GM12878 (cell line): ENCODE measurements at regions not wholly inside any gene's neighbourhood (a gene's known extent, or its start where the extent isn't known, plus 50 kb on each side); places are given as distances from the start of the nearest gene placed in this dataset.

ENCODE experiments used
- ATAC-seq: fragments of 200-7000 bp; cut with Tn5 transposase; 3 replicates; pipeline ENCODE4 v1.9.1; 2020; ENCODE audit warnings: mild to moderate bottlenecking, moderate library complexity
- BruUV-seq: library from RNA; stranded (reverse); fragments of 400-500 nt; replicated peaks from 2 replicates; lab custom pipeline; 2021; lab: Mats Ljungman, UMichigan
- CTCF ChIA-PET: fragments of 300-600 bp; sonication (Branson Sonifier 250); formaldehyde crosslinking; extraction: SDS; loops from one replicate; lab custom pipeline; 2021; ENCODE audit warnings: inconsistent platforms; lab: Yijun Ruan, JAX
- POLR2A ChIA-PET: fragments of 350-600 bp; formaldehyde crosslinking; extraction: SDS; loops from one replicate; lab custom pipeline; 2021; ENCODE audit warnings: inconsistent platforms; lab: Charles Lee
- RAD21 ChIA-PET: fragments of 300-600 bp; sonication (Branson Sonifier 250); formaldehyde crosslinking; loops from one replicate; lab custom pipeline; 2023; ENCODE audit warnings: antibody characterized with exemption; ENCODE audit not compliant: unreplicated experiment; lab: Charles Lee
- SMC1A ChIA-PET: fragments of 300-600 bp; sonication (Branson Sonifier 250); formaldehyde crosslinking; loops from one replicate; lab custom pipeline; 2023; ENCODE audit not compliant: unreplicated experiment, uncharacterized antibody; lab: Charles Lee
- DNase-seq: peaks from one replicate; pipeline ENCODE4 v3.0.0-alpha.2; 2011; ENCODE audit warnings: low read depth, low spot score
- FAIRE-seq: peaks from 3 replicates; lab custom pipeline; 2011; peaks lifted over from hg19 to GRCh38; lab: Jason Lieb, UNC
- H2AFZ ChIP-seq: 2 replicates; pipeline ENCODE4 v1.6.0; 2011; ENCODE audit warnings: low read depth, low read length, control low read depth; ENCODE audit not compliant: control insufficient read depth
- H3K27ac ChIP-seq: 2 replicates; pipeline ENCODE4 v1.5.1; 2011; ENCODE audit warnings: control low read depth; ENCODE audit not compliant: control insufficient read depth, insufficient read depth
- H3K27me3 ChIP-seq, 2 experiments: replicated peaks in 1 of 2; 2 replicates each; pipeline versions ENCODE4 v1.6.0 to v1.6.1; 2011; ENCODE audit warnings: low read length in 1 of 2; ENCODE audit not compliant: control insufficient read depth in 2 of 2, insufficient read depth in 2 of 2
- H3K36me3 ChIP-seq, 2 experiments: 2 replicates each; pipeline ENCODE4 v1.5.1; 2011; ENCODE audit warnings: low read length in 1 of 2; ENCODE audit not compliant: control insufficient read depth in 2 of 2, insufficient read depth in 2 of 2
- H3K4me1 ChIP-seq: 2 replicates; pipeline ENCODE4 v1.6.1; 2011; ENCODE audit warnings: mild to moderate bottlenecking, low read length, moderate library complexity, mixed read lengths; ENCODE audit not compliant: control insufficient read depth, insufficient read depth
- H3K4me2 ChIP-seq: 2 replicates; pipeline ENCODE4 v1.6.0; 2011; ENCODE audit warnings: control low read depth; ENCODE audit not compliant: control insufficient read depth, insufficient read depth
- H3K4me3 ChIP-seq: fragments of 200-600 bp; sonication (generic); 2 replicates; pipeline ENCODE4 v1.5.1; 2016
- H3K79me2 ChIP-seq: 2 replicates; pipeline ENCODE4 v1.6.0; 2011; ENCODE audit warnings: low read length; ENCODE audit not compliant: control insufficient read depth, insufficient read depth
- H3K9ac ChIP-seq: 2 replicates; pipeline ENCODE4 v1.8.0; 2011; ENCODE audit warnings: low read length, control low read depth, mixed read lengths; ENCODE audit not compliant: control insufficient read depth, insufficient read depth
- H3K9me3 ChIP-seq: replicated peaks from 3 replicates; pipeline ENCODE4 v1.5.1; 2011; ENCODE audit warnings: mild to moderate bottlenecking, low read length; ENCODE audit not compliant: control insufficient read depth, insufficient read depth
- H4K20me1 ChIP-seq: 2 replicates; pipeline ENCODE4 v1.6.0; 2011; ENCODE audit not compliant: control insufficient read depth, insufficient read depth
- BACH1 ChIP-seq: fragments of 450-650 bp; IDR thresholded peaks from 2 replicates; pipeline ENCODE4 v1.6.1; 2017; ENCODE audit warnings: mild to moderate bottlenecking, borderline replicate concordance
- ETV6 ChIP-seq, 2 experiments: fragments of 450-650 bp in 1 of 2; IDR thresholded peaks in 1 of 2; conservative IDR thresholded peaks in 1 of 2; 2 replicates each; pipeline ENCODE4 v1.6.1; 2014; ENCODE audit warnings: antibody characterized with exemption in 1 of 2, borderline replicate concordance in 1 of 2, low read depth in 1 of 2, mild to moderate bottlenecking in 1 of 2, moderate library complexity in 1 of 2
- IRF3 ChIP-seq: fragments of 450-650 bp; IDR thresholded peaks from 2 replicates; pipeline ENCODE4 v1.6.1; 2014; ENCODE audit warnings: mild to moderate bottlenecking
- PML ChIP-seq: IDR thresholded peaks from 2 replicates; pipeline ENCODE4 v1.6.1; 2012; ENCODE audit warnings: low read length, inconsistent platforms
- SUPT20H ChIP-seq: IDR thresholded peaks from 2 replicates; pipeline ENCODE4 v1.6.1; 2011; ENCODE audit warnings: low read depth, mild to moderate bottlenecking, low read length, moderate library complexity, borderline replicate concordance; ENCODE audit not compliant: control insufficient read depth
- TARDBP ChIP-seq: IDR thresholded peaks from 2 replicates; pipeline ENCODE4 v1.6.1; 2016; ENCODE audit warnings: borderline replicate concordance
- ZBTB11 ChIP-seq: fragments of 450-650 bp; formaldehyde crosslinking; IDR thresholded peaks from 2 replicates; pipeline ENCODE4 v1.5.0; 2022; ENCODE audit warnings: mild to moderate bottlenecking, missing genetic modification characterization
- WGBS: methylation state at CpG from one replicate; pipeline ENCODE4 v1.1.6; 2016; ENCODE audit warnings: low lambda C conversion rate; ENCODE audit not compliant: insufficient replicate concordance, insufficient coverage; ENCODE audit errors: missing lambda C conversion rate; 5-methylcytosine and 5-hydroxymethylcytosine counted together
- in situ Hi-C: fragments of 300-500 bp; cut with MboI; formaldehyde crosslinking; loops from 9 replicates; pipeline ENCODE4 v1.14.3; 2018; ENCODE audit warnings: mixed read lengths
- intact Hi-C: fragments of 100-400 bp; cut with micrococcal nuclease; formaldehyde crosslinking; loops from one replicate; pipeline ENCODE4 v1.14.2; 2022; ENCODE audit not compliant: unreplicated experiment
- TF ChIP-seq, protein P1 (sequence below): fragments of 450-650 bp; IDR thresholded peaks from 2 replicates; pipeline ENCODE4 v1.6.1; 2017; ENCODE audit warnings: antibody characterized with exemption, mild to moderate bottlenecking, moderate library complexity
- TF ChIP-seq, protein P2 (sequence below): IDR thresholded peaks from 2 replicates; pipeline ENCODE4 v1.6.1; 2012; ENCODE audit warnings: improper control_type of control experiment, low read depth, low read length; ENCODE audit not compliant: insufficient replicate concordance

DNA sequence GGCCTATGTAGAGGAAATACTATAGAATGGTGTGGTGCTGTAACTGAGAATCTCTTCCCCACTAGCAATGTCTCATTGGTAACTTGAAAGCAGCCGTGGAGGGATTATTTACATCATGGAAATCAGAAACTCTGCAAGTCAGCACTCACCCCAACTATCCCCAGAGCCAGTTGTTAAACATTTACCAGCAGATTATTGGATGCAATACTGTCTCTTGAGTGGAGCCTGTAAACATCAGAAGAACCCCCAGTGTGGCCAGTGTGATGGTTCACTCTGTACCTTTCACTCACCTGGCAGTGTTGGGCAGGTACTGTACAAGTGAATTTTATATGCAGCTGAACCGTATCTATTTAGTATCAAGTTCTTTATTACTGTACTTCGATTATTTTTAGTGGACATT, 299.8 kb upstream of the SALL1 start (continued):
- TF ChIP-seq ETV6 (conservative IDR thresholded peaks at IDR 0.05 in 1 of 2, IDR thresholded peaks at IDR 0.05 in 1 of 2; ENCODE audit: borderline replicate concordance in 1 of 2, low read depth in 1 of 2) (no peak), BACH1 (no peak)
- TF ChIP-seq, protein P1, sequence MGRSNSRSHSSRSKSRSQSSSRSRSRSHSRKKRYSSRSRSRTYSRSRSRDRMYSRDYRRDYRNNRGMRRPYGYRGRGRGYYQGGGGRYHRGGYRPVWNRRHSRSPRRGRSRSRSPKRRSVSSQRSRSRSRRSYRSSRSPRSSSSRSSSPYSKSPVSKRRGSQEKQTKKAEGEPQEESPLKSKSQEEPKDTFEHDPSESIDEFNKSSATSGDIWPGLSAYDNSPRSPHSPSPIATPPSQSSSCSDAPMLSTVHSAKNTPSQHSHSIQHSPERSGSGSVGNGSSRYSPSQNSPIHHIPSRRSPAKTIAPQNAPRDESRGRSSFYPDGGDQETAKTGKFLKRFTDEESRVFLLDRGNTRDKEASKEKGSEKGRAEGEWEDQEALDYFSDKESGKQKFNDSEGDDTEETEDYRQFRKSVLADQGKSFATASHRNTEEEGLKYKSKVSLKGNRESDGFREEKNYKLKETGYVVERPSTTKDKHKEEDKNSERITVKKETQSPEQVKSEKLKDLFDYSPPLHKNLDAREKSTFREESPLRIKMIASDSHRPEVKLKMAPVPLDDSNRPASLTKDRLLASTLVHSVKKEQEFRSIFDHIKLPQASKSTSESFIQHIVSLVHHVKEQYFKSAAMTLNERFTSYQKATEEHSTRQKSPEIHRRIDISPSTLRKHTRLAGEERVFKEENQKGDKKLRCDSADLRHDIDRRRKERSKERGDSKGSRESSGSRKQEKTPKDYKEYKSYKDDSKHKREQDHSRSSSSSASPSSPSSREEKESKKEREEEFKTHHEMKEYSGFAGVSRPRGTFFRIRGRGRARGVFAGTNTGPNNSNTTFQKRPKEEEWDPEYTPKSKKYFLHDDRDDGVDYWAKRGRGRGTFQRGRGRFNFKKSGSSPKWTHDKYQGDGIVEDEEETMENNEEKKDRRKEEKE: no peak

DNA sequence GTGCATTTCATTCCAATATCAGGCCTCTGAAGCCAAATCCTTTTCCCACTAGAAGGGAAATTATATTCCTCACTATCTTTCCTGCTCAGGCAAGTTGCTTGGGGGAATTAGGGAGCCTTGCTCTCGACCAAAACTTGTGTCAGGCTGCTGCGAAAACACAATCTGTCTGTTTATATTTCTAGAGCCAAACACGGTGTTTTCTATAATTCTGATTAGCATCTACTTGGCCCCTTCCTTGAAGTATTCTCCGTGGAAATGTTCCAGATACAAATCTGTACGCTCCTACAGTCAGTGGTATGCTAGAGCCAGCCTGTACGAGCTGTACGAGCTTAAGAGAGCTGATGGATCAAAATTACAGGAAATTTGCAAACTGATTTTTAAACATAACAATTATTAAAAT, 299.3 kb upstream of the SALL1 start:
- CTCF ChIA-PET: no interaction called here
- SMC1A ChIA-PET: interaction anchor here (2.4 kb wide), 1 partner anchor 12 kb away, joined by 9 read pairs; no protein-coding TSS in a partner anchor
- POLR2A ChIA-PET: no interaction called here
- H3K36me3 ChIP-seq: no peaks in the 10 kb centered on the region
- BruUV-seq: no TSS peak
- no peaks in the 10 kb centered on the region for H4K20me1 ChIP-seq
- RAD21 ChIA-PET: no interaction called here
- H3K4me3 ChIP-seq: no peak overlapping the region
- no peaks in the 10 kb centered on the region for H3K27me3 ChIP-seq
- H3K9me3 ChIP-seq: no peaks in the 10 kb centered on the region
- no peak overlapping the region for H3K9ac ChIP-seq
- H3K4me2 ChIP-seq: no peak overlapping the region
- FAIRE-seq (no peak), DNase-seq (no peak), ATAC-seq (no peak)
- in situ Hi-C loops (no loop called here), intact Hi-C loops (no loop called here)
- under 1% methylated on average over 7 of the region's 7 CpGs for WGBS
- H3K4me1 ChIP-seq: no peaks in the 10 kb centered on the region
- no peak overlapping the region for H3K27ac ChIP-seq
- no peaks in the 10 kb centered on the region for H3K79me2 ChIP-seq
- no peak overlapping the region for H2AFZ ChIP-seq
- TF ChIP-seq SUPT20H: no peak
- TF ChIP-seq TARDBP: no peak
- TF ChIP-seq IRF3: no peak
- no peak for TF ChIP-seq ZBTB11 (CRISPR knock-in tag)
- TF ChIP-seq, protein P2, sequence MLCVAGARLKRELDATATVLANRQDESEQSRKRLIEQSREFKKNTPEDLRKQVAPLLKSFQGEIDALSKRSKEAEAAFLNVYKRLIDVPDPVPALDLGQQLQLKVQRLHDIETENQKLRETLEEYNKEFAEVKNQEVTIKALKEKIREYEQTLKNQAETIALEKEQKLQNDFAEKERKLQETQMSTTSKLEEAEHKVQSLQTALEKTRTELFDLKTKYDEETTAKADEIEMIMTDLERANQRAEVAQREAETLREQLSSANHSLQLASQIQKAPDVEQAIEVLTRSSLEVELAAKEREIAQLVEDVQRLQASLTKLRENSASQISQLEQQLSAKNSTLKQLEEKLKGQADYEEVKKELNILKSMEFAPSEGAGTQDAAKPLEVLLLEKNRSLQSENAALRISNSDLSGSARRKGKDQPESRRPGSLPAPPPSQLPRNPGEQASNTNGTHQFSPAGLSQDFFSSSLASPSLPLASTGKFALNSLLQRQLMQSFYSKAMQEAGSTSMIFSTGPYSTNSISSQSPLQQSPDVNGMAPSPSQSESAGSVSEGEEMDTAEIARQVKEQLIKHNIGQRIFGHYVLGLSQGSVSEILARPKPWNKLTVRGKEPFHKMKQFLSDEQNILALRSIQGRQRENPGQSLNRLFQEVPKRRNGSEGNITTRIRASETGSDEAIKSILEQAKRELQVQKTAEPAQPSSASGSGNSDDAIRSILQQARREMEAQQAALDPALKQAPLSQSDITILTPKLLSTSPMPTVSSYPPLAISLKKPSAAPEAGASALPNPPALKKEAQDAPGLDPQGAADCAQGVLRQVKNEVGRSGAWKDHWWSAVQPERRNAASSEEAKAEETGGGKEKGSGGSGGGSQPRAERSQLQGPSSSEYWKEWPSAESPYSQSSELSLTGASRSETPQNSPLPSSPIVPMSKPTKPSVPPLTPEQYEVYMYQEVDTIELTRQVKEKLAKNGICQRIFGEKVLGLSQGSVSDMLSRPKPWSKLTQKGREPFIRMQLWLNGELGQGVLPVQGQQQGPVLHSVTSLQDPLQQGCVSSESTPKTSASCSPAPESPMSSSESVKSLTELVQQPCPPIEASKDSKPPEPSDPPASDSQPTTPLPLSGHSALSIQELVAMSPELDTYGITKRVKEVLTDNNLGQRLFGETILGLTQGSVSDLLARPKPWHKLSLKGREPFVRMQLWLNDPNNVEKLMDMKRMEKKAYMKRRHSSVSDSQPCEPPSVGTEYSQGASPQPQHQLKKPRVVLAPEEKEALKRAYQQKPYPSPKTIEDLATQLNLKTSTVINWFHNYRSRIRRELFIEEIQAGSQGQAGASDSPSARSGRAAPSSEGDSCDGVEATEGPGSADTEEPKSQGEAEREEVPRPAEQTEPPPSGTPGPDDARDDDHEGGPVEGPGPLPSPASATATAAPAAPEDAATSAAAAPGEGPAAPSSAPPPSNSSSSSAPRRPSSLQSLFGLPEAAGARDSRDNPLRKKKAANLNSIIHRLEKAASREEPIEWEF: no peak
- TF ChIP-seq PML: no peak
